ENCODE measurements at regions not wholly inside any gene's neighbourhood (a gene's known extent, or its start where the extent isn't known, plus 50 kb on each side); places are given as distances from the start of the nearest gene placed in this dataset.
A peak's percentile ranks its signal among the peaks of the same experiment; 100 is the strongest.

DNA sequence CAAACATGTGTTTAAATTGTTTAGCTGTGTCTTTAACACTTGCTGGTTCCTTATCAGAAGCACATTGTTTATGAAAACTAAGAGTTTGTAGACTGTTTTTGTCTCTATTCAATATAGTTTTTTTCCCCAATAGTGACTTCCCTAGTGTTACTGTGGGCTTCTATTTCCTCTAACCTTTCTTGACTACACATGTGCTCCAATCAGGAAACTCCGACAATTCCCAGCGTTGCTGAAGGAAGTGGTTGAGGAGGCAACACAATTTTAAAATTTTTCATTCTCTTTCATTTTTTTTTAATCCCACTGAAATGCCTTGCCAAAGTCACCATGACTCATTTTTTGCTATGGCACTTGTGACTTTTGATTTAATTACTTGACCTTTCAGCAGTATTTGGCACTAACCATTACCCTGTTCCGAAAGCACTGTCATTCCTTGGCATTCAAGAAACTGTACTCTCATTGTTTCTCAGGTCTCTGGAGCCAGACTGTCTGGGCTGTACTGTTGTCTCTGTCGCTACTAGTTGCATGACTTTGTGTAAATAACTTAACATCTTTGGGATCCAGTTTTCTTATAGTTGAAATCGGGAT, 67.6 kb upstream of the FREM3 start:
- H3K36me3 ChIP-seq (ENCODE audit: control insufficient read depth in 4 of 4, insufficient read depth in 3 of 4, low read depth in 1 of 4, low read length in 3 of 4) = no peaks in the 10 kb centered on the region
- H3K9me3 ChIP-seq (ENCODE audit: control insufficient read depth in 4 of 4, low read length in 3 of 4) = no peaks in the 10 kb centered on the region
- H3K9ac ChIP-seq (ENCODE audit: low read depth in 1 of 2, low read length in 2 of 2) = no peak overlapping the region
- no peaks in the 10 kb centered on the region for H3K27me3 ChIP-seq (ENCODE audit: control insufficient read depth in 4 of 4, insufficient read depth in 4 of 4, low read length in 3 of 4)
- TF ChIP-seq, protein P1, sequence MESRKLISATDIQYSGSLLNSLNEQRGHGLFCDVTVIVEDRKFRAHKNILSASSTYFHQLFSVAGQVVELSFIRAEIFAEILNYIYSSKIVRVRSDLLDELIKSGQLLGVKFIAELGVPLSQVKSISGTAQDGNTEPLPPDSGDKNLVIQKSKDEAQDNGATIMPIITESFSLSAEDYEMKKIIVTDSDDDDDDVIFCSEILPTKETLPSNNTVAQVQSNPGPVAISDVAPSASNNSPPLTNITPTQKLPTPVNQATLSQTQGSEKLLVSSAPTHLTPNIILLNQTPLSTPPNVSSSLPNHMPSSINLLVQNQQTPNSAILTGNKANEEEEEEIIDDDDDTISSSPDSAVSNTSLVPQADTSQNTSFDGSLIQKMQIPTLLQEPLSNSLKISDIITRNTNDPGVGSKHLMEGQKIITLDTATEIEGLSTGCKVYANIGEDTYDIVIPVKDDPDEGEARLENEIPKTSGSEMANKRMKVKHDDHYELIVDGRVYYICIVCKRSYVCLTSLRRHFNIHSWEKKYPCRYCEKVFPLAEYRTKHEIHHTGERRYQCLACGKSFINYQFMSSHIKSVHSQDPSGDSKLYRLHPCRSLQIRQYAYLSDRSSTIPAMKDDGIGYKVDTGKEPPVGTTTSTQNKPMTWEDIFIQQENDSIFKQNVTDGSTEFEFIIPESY (IDR thresholded peaks at IDR 0.05) = no peak
- TF ChIP-seq NR2F2 (IDR thresholded peaks at IDR 0.05) = peak; percentile 29
- WGBS = 75% methylated on average over 5 of the region's 5 CpGs
- DNase-seq (ENCODE audit: low spot score) = no peak
- H3K4me3 ChIP-seq (ENCODE audit: low read depth in 1 of 3, low read length in 3 of 3) = no peak overlapping the region
- no peaks in the 10 kb centered on the region for H3K4me1 ChIP-seq (ENCODE audit: control insufficient read depth in 4 of 4, insufficient read depth in 4 of 4, low read length in 3 of 4)
- no peak overlapping the region for H3K27ac ChIP-seq (ENCODE audit: low read depth in 1 of 2, low read length in 2 of 2)

DNA sequence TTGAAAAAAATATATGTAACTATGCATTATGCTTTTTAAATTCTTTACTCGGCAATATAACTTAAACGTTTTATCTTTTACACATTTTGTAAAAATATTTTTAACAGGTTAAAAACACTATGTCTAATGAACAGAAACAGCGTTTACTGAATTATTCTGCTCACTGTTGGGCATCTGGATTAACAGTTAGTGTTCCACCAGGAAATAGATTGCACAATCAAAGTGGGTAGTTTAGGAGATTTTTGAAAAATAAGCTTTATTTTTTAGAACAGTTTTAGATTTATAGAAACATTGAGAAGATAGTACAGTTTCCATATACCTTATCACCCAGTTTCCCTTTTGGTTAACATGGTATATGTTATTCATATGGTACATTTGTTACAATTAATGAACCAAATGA, 63.1 kb upstream of the FREM3 start:
- no peak for TF ChIP-seq GABPA (IDR thresholded peaks at IDR 0.05 in 1 of 2, conservative IDR thresholded peaks at IDR 0.05 in 1 of 2)
- TF ChIP-seq, protein P2, sequence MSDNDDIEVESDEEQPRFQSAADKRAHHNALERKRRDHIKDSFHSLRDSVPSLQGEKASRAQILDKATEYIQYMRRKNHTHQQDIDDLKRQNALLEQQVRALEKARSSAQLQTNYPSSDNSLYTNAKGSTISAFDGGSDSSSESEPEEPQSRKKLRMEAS (IDR thresholded peaks at IDR 0.05) = no peak
- TF ChIP-seq, protein P3, sequence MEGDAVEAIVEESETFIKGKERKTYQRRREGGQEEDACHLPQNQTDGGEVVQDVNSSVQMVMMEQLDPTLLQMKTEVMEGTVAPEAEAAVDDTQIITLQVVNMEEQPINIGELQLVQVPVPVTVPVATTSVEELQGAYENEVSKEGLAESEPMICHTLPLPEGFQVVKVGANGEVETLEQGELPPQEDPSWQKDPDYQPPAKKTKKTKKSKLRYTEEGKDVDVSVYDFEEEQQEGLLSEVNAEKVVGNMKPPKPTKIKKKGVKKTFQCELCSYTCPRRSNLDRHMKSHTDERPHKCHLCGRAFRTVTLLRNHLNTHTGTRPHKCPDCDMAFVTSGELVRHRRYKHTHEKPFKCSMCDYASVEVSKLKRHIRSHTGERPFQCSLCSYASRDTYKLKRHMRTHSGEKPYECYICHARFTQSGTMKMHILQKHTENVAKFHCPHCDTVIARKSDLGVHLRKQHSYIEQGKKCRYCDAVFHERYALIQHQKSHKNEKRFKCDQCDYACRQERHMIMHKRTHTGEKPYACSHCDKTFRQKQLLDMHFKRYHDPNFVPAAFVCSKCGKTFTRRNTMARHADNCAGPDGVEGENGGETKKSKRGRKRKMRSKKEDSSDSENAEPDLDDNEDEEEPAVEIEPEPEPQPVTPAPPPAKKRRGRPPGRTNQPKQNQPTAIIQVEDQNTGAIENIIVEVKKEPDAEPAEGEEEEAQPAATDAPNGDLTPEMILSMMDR (IDR thresholded peaks at IDR 0.05; ENCODE audit: low read depth, low read length, missing input control) = no peak
- no peak for TF ChIP-seq SP1 (IDR thresholded peaks at IDR 0.05)
- TF ChIP-seq, protein P4, sequence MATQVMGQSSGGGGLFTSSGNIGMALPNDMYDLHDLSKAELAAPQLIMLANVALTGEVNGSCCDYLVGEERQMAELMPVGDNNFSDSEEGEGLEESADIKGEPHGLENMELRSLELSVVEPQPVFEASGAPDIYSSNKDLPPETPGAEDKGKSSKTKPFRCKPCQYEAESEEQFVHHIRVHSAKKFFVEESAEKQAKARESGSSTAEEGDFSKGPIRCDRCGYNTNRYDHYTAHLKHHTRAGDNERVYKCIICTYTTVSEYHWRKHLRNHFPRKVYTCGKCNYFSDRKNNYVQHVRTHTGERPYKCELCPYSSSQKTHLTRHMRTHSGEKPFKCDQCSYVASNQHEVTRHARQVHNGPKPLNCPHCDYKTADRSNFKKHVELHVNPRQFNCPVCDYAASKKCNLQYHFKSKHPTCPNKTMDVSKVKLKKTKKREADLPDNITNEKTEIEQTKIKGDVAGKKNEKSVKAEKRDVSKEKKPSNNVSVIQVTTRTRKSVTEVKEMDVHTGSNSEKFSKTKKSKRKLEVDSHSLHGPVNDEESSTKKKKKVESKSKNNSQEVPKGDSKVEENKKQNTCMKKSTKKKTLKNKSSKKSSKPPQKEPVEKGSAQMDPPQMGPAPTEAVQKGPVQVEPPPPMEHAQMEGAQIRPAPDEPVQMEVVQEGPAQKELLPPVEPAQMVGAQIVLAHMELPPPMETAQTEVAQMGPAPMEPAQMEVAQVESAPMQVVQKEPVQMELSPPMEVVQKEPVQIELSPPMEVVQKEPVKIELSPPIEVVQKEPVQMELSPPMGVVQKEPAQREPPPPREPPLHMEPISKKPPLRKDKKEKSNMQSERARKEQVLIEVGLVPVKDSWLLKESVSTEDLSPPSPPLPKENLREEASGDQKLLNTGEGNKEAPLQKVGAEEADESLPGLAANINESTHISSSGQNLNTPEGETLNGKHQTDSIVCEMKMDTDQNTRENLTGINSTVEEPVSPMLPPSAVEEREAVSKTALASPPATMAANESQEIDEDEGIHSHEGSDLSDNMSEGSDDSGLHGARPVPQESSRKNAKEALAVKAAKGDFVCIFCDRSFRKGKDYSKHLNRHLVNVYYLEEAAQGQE (IDR thresholded peaks at IDR 0.05) = no peak
- TF ChIP-seq FOXA1 (IDR thresholded peaks at IDR 0.05) = no peak
- TF ChIP-seq YY1 (IDR thresholded peaks at IDR 0.05) = no peak
- TF ChIP-seq TAF1 (conservative IDR thresholded peaks at IDR 0.05) = no peak
- no peak for TF ChIP-seq FOXA2 (IDR thresholded peaks at IDR 0.05)
- TF ChIP-seq HNF4A (conservative IDR thresholded peaks at IDR 0.05) = no peak
- no peak for TF ChIP-seq EGR1 (IDR thresholded peaks at IDR 0.05; ENCODE audit: low read depth in 2 of 2)
- TF ChIP-seq HNF4G (IDR thresholded peaks at IDR 0.05) = no peak
- TF ChIP-seq, protein P1 (IDR thresholded peaks at IDR 0.05) = no peak
- TF ChIP-seq RXRA (IDR thresholded peaks at IDR 0.05) = no peak
- TF ChIP-seq RAD21 (IDR thresholded peaks at IDR 0.05) = no peak
- TF ChIP-seq, protein P5, sequence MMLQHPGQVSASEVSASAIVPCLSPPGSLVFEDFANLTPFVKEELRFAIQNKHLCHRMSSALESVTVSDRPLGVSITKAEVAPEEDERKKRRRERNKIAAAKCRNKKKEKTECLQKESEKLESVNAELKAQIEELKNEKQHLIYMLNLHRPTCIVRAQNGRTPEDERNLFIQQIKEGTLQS (IDR thresholded peaks at IDR 0.05) = no peak
- no peak for TF ChIP-seq JUND (IDR thresholded peaks at IDR 0.05)
- no peak for TF ChIP-seq NR2F2 (IDR thresholded peaks at IDR 0.05)
- WGBS = 65% methylated on average over 3 of the region's 3 CpGs

More for the DNA sequence above, 63.1 kb upstream of the FREM3 start:
- no peaks in the 10 kb centered on the region for H3K27me3 ChIP-seq (ENCODE audit: control insufficient read depth in 4 of 4, insufficient read depth in 4 of 4, low read length in 3 of 4)
- H3K36me3 ChIP-seq (ENCODE audit: control insufficient read depth in 4 of 4, insufficient read depth in 3 of 4, low read depth in 1 of 4, low read length in 3 of 4) = no peaks in the 10 kb centered on the region
- no peak overlapping the region for H3K9ac ChIP-seq (ENCODE audit: low read depth in 1 of 2, low read length in 2 of 2)
- H3K4me1 ChIP-seq (ENCODE audit: control insufficient read depth in 4 of 4, insufficient read depth in 4 of 4, low read length in 3 of 4) = no peaks in the 10 kb centered on the region
- H3K4me3 ChIP-seq (ENCODE audit: low read depth in 1 of 3, low read length in 3 of 3) = no peak overlapping the region
- H3K9me3 ChIP-seq (ENCODE audit: control insufficient read depth in 4 of 4, low read length in 3 of 4) = no peaks in the 10 kb centered on the region
- DNase-seq (ENCODE audit: low spot score) = no peak
- no peak overlapping the region for H3K27ac ChIP-seq (ENCODE audit: low read depth in 1 of 2, low read length in 2 of 2)
